Left ventricle myocardium superior (tissue), 1 donor: ENCODE measurements at regions not wholly inside any gene's neighbourhood (a gene's known extent, or its start where the extent isn't known, plus 50 kb on each side); places are given as distances from the start of the nearest gene placed in this dataset.
"Not testable (repeated sequence)": the region's sequence is repeated elsewhere in the genome, so short reads cannot be mapped to it uniquely, and the experiment has no call there.

Source experiments
- ATAC-seq: fragments of 200-7000 bp; cut with Tn5 transposase; one replicate; pipeline ENCODE4 v1.9.1; 2020; ENCODE audit warnings: mild to moderate bottlenecking, moderate library complexity
- DNase-seq: peaks from one replicate; pipeline ENCODE4 v3.0.0-alpha.2; 2020
- intact Hi-C: fragments of 100-400 bp; cut with micrococcal nuclease; formaldehyde crosslinking; loops from one replicate; pipeline ENCODE4 v1.11.0; 2022
- donor health status: DM: no; HTN: yes; CAD: no; lungs with severe emphysema.

GRCh38 chr6:19391926-19392325, 445.2 kb upstream of the ID4 start:
- ATAC-seq = no peak
- intact Hi-C loops = no loop called here

GRCh38 chr6:19394051-19394450, 443.1 kb upstream of the ID4 start:
- DNase-seq (no peak), ATAC-seq (no peak)
- intact Hi-C loops = no loop called here

More at GRCh38 chr6:19391926-19392325, 445.2 kb upstream of the ID4 start:
- DNase-seq = no peak

DNA sequence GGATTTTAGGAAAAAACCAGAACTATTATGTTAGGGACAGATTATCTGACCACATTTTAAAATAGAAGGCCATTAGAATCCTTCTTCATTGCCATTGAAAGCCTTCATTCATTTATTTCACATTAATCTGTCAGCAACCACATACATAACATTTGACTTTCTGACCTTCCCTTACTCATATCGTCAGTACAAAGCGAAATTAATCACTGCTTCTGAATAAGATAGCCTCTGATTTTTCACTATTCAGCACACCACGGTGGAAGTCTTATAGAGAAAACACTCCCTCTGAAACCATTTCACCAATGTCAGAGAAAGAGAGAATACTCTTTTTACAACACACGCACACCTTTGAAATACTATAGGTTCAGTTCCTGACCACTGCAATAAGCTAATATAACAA, 442.5 kb upstream of the ID4 start:
- DNase-seq = no peak
- intact Hi-C loops = no loop called here
- ATAC-seq = no peak

DNA sequence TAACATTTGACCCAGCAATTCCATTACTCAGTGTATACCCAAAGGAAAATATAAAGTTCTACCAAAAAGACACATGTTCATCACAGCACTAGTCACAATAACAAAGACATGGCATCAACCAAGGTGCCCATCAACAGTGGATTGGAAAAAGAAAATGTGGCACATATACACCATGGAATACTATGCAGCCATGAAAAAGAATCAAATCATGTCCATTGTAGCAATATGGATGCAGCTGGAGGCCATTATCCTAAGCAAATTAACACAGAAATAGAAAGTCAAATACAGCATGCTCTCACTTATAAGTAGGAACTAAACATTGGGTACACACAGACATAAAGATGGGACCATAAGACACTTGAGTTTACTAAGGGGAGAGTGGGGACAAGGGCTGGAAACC, 441.9 kb upstream of the ID4 start:
- ATAC-seq = no peak
- intact Hi-C loops = no loop called here
- no peak for DNase-seq

DNA sequence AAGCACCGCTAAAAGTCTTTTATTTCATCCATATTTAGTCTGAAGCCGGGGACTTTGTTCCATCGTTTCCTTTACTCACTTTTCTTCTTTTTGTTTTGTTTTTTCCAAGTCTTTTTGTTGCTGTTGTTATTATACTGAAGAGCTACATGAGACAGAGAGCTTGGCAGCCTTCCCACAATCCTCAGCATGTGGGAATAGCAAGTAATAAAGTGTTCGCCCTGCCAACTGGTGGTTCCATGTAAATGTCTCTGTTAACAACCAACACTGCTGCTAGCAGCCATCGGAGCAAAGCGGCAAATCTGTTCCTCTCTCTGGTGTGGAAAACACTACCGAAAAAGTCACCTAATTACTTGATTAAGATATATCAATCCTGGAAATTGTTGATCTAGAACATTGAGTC, 437.8 kb upstream of the ID4 start:
- ATAC-seq (no peak), DNase-seq (no peak)
- intact Hi-C loops = no loop called here

GRCh38 chr6:19404884-19405283, 432.3 kb upstream of the ID4 start:
- intact Hi-C loops, DNase-seq, ATAC-seq: not testable (repeated sequence)

DNA sequence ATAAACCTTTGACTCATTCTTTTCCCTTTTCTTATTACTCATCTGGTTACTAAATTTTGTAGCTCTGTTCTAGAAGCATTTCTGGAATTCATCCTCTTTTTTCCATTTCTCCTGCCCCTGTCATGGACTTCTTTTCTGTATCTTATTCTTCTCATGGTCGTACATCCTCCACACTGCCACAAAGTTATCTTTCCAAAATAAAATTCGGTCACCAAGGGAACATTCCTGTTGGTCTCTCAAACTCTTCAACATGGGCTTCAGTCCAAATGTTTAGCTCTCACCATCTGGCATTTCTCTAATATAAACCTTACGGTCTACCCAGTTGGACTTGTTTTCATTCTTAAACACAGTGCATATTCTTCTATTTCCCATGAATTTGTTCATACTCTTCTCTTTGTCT, 428.8 kb upstream of the ID4 start:
- ATAC-seq (no peak), DNase-seq (no peak)
- intact Hi-C loops = no loop called here

DNA sequence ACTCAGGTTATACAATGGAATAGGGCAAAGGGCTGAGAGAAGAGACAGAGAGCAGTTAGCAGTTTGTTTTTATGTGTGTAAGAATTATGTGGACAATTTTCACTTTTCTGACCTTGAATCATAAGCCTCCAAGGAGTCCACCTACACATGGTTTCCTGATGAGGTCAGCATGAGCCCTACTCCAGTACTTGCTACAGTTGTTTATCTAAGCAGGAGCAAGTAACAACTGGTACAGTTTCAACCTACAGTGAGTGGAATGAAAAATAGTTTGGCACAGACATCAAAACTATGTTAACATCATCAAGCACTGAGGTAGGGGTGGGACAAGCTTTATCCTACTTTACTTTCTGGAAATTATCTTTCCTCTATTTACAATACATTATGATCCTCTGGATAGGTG, 426.7 kb upstream of the ID4 start:
- intact Hi-C loops = no loop called here

DNA sequence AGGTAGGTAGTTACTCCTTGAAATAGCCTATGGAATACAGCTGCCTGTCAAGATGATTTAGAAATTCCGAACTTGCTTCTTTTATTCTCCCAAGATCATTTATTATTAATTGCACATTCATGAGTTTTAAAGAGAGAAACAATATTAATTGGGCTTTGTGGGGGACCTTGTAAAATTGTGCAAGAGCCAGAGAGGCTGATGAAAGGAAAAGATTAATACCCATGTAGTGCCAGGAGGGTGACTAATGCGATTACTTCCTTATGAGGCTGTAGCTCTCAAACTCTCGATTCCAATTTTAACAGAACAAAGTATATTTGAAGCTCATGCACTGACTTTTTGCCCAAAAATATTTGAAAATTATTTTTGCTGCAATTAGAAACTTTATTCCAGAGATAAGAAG, 423.8 kb upstream of the ID4 start:
- DNase-seq (no peak), ATAC-seq (no peak)
- intact Hi-C loops = no loop called here

More for the DNA sequence above, 426.7 kb upstream of the ID4 start:
- ATAC-seq (no peak), DNase-seq (no peak)

DNA sequence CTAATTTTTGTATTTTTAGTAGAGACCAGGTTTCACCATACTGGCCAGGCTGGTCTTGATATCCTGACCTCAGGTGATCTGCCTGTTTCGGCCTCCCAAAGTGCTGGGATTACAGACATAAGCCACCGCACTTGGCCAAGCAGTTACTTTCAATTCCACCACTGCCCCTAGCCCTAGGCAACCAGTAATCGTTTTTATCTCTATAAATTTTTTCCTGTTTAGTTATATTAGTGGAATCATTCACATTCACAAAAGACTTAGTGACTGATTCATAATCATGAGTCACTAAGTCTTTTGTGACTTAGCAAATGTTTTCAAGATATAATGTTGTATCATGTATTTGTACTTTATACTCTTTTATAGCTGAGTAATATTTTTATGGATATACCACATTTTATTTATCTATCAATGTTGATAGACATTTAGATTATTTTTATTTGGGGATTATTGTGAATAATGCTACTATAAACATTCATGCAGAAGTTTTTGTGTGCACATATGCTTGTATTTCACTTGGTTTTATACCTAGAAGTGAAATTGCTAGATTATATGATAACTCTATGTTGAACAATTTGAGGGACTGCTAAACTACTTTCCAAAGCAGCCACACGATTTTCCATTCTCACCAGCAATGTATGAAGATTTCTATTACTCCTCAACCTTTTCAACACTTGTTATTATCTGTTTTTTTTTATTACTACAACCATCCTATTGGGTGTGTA, 421.4 kb upstream of the ID4 start:
- intact Hi-C loops = no loop called here
- no peak for ATAC-seq
- DNase-seq = no peak

DNA sequence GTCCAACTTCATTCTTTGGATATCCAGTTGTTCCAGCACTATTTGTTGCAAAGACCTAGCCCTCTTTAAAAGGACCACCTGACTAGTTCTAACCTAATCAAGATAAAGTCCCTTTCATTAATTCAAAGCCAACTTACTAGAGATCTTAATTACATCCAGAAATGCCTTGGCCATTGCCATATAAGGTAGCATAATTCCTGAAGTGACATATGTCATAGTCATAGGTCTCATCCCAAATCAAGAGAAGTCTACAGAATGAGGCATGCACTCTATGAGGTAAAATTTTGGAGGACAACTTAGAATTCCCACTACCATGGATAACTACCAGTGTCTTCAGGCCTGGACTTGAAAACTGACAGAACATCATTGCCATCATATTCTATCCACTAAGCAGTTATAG, 420.4 kb upstream of the ID4 start:
- ATAC-seq = no peak
- no peak for DNase-seq
- intact Hi-C loops = no loop called here

DNA sequence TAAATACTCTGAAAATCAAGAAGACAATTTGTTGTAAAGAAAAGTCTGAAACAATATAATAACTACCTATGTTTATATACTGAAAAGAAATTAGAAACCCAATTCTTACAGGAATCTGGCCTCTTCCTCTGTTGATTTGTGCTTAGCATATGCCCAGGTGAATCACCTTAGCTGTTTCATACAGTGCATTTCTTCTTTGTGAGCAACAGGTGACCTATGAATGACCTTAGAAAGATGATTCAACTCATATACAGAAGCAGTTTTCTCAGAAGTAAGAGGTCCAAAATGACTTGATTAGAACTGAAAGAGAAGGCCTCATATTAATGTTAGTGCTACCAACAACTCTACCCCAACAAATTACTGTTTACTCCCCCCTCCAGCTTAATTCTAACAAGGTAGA, 419.5 kb upstream of the ID4 start:
- DNase-seq (no peak), ATAC-seq (no peak)
- intact Hi-C loops = no loop called here

GRCh38 chr6:19424853-19425252, 412.3 kb upstream of the ID4 start:
- ATAC-seq (no peak), DNase-seq (no peak)
- intact Hi-C loops = no loop called here

GRCh38 chr6:19427548-19427947, 409.6 kb upstream of the ID4 start:
- intact Hi-C loops = no loop called here
- DNase-seq (no peak), ATAC-seq (no peak)

GRCh38 chr6:19432966-19433498, 404.1 kb upstream of the ID4 start:
- intact Hi-C loops = no loop called here
- ATAC-seq = no peak
- DNase-seq = no peak

GRCh38 chr6:19434065-19434464, 403.1 kb upstream of the ID4 start:
- no peak for ATAC-seq
- intact Hi-C loops = no loop called here

DNA sequence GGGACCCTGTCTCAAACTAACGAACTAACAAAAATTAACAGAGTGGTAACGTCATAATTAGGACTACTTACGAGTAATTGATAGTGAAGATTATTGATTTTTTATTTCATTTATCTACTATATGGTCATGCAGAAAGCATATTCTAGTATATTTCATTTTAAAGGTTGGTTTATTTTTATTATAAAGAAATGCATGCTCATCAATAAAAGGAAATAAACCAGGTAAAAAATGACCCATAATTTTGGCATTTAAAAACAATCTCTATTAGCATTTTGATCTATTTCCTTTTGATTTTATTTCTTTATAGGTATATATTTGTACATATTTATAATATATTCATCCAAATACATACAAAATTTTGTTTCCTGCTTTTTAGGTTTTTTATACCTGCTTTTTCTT, 401.4 kb upstream of the ID4 start:
- intact Hi-C loops = no loop called here

More at GRCh38 chr6:19434065-19434464, 403.1 kb upstream of the ID4 start:
- no peak for DNase-seq

DNA sequence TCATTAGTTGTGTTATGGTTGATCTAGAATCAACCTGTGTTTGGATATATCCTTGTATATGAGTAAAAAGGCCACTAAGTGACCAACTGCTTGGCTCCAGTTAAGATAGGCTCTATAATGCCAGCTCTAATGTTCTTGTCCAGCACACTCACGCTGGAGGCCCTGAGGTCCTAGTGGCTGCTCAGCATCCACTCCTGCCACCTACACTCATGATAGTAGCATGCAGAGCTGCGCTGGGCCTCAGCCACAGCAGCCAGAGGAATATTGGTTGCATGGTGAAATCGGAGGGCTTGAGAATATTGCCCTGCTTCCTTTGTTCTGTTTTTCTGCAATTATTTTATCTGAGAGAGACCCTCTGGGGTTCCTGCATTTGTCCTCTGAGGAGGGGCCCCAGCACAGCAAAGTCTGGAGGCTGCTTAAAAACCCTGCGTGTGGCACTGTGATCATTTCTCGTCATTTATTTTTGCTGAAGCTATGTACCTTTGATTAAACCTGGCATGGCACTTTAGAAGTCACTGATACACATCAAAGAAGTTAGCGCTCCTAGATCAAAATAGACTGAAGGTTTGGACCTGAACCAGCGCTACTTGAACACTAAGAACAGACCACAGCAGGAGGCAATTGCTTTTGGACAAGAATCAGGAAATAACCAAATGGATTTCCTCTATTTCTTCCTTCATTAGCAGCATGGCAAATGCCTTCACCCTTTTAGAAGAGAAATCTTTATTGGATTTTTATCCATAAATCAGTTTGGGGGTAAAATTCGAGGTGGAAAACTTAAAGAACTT, 398.4 kb upstream of the ID4 start:
- DNase-seq = no peak
- intact Hi-C loops = no loop called here
- ATAC-seq = no peak

More for the DNA sequence above, 401.4 kb upstream of the ID4 start:
- no peak for DNase-seq
- ATAC-seq = no peak

DNA sequence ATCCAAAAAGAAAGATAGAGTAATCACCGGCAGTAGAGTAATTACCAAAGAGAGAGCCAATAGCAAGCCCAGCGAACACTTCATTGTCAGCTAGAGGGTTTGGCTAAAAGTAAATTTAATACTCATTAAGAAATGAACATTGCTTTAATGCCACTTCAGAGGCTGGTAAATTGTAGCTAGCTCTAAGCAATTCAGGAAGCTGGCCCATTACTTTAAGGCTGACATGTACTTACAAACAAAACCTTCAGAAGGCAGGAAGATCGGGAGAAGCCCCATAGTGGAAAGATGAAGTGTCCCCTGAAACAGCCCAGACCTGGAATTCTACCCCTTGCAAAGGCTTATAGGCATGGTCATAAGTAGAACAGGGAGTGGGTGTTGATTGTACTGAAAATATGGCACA, 396.6 kb upstream of the ID4 start:
- no peak for ATAC-seq
- intact Hi-C loops = no loop called here
- DNase-seq = no peak

DNA sequence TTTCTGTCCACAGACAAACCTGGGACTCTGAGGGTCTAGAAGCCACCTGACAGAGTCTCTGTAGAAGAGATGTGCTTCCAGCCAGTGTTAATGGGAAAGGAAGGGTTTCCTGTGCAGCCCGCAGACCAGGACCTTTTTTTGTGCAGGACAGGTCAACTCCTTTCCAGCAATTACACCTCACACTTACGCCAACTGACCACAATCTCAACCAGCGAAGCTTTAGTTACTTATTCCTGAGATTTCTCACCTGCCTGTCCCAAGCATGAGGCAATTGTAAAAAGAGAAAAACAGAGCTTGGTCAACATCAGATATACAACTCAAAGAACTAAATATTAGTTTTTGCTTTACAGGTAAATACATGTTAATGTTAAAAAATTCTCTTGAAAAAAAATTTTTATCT, 393.8 kb upstream of the ID4 start:
- no peak for DNase-seq

DNA sequence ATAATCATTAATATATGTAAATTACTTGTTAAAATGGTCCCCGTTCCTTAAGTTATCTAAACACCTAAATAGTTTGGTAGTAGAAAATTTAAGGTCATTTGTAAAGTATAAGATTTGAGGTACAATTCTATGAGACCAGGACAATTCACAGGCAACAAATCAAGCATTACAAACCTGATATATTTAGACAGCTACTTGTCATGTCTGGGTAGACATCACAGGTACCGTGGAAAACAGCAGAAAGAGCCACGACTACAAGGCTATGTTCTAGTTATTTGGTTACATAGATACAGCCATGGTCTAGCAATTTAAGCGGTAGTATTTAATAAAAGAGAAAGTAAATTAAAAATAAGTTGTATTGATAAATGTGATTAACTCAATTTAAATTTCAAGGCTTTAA, 393.1 kb upstream of the ID4 start:
- ATAC-seq = no peak
- intact Hi-C loops = no loop called here
- DNase-seq = no peak

More for the DNA sequence above, 393.8 kb upstream of the ID4 start:
- intact Hi-C loops = no loop called here
- ATAC-seq = no peak
